Lower leg skin (tissue), 3 donors: ENCODE measurements at regions not wholly inside any gene's neighbourhood (a gene's known extent, or its start where the extent isn't known, plus 50 kb on each side); places are given as distances from the start of the nearest gene placed in this dataset.

ENCODE experiments used
- POLR2A ChIP-seq, 2 donors: fragments of 450-650 bp; IDR thresholded peaks; one replicate each; pipeline ENCODE4 v1.6.1; 2016 to 2017; ENCODE audit warnings: antibody characterized with exemption in 2 of 2, mild to moderate bottlenecking in 1 of 2, moderate library complexity in 1 of 2
- TF ChIP-seq, protein P1 (sequence below), 3 donors: fragments of 450-650 bp; IDR thresholded peaks; one replicate each; pipeline ENCODE4 v1.5.1; 2016; ENCODE audit warnings: antibody characterized with exemption in 3 of 3, mild to moderate bottlenecking in 3 of 3, moderate library complexity in 2 of 3

DNA sequence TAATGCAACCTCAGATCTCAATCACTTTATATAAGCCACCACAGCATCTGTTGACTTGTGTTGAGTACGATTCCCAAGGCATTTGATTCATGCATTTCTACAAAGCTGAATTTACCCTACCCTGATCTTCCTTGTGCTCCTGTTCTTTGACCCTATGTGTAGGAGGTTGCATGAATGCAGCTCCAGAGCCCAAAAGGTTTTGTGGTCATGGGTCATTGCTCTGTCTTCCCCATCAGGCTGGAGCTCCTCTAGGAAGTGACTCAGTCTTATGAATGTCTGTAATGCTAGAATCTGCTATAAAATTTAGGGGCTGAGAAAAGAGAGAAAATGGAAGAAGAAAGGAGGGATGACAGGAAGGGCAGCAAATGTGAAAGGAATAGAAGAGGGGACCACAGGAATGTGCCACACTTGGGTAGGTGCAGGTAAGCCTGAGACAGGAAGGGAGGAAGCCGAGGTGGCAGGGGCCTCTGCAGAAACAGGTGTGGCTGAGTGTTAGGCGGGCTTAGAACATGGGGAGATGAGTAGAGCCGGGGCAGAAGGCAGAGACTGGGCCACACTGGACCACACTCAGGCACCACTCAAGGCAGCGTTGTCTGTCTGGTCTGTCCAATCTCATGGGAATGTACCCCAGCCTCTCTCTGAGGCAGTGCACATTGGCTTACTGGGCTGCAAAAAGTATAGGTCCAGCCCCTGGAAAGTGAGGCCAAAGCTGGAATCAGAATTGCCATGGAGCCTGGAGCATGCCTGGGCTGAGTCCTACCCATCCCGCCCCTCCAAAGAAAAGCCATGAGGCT, 334.1 kb downstream of the BCL11B start:
- TF ChIP-seq, protein P1, sequence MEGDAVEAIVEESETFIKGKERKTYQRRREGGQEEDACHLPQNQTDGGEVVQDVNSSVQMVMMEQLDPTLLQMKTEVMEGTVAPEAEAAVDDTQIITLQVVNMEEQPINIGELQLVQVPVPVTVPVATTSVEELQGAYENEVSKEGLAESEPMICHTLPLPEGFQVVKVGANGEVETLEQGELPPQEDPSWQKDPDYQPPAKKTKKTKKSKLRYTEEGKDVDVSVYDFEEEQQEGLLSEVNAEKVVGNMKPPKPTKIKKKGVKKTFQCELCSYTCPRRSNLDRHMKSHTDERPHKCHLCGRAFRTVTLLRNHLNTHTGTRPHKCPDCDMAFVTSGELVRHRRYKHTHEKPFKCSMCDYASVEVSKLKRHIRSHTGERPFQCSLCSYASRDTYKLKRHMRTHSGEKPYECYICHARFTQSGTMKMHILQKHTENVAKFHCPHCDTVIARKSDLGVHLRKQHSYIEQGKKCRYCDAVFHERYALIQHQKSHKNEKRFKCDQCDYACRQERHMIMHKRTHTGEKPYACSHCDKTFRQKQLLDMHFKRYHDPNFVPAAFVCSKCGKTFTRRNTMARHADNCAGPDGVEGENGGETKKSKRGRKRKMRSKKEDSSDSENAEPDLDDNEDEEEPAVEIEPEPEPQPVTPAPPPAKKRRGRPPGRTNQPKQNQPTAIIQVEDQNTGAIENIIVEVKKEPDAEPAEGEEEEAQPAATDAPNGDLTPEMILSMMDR (IDR thresholded peaks at IDR 0.05): no peak
- no peak for TF ChIP-seq POLR2A (IDR thresholded peaks at IDR 0.05)
